ENCODE measurements at regions not wholly inside any gene's neighbourhood (a gene's known extent, or its start where the extent isn't known, plus 50 kb on each side); places are given as distances from the start of the nearest gene placed in this dataset.
"Not testable (repeated sequence)": the region's sequence is repeated elsewhere in the genome, so short reads cannot be mapped to it uniquely, and the experiment has no call there.

- no peaks in the 10 kb centered on the region for H3K9me3 ChIP-seq
- H3K4me1 ChIP-seq = no peaks in the 10 kb centered on the region
- intact Hi-C loops (cut with DNase I) = no loop called here
- no peak for DNase-seq
- TF ChIP-seq POLR2A (IDR thresholded peaks at IDR 0.05) = no peak
- no peak for TF ChIP-seq CTCF (IDR thresholded peaks at IDR 0.05)
- WGBS, 2 donors = 96 to 100% methylated on average over 2 of the region's 2 CpGs
- no peak overlapping the region for H3K4me3 ChIP-seq (replicated peaks in 1 of 3)
- H3K36me3 ChIP-seq = no peaks in the 10 kb centered on the region
- H3K27me3 ChIP-seq = no peaks in the 10 kb centered on the region
- H3K27ac ChIP-seq = no peak overlapping the region
Observed at GRCh38 chr5:120174089-120174488, 290.0 kb upstream of the PRR16 start.

- WGBS, 2 donors = 88 to 89% methylated on average over 10 of the region's 10 CpGs
Observed at GRCh38 chr5:120181238-120181637, 282.9 kb upstream of the PRR16 start.

GRCh38 chr5:120194650-120195049 lies 269.4 kb upstream of the PRR16 start:
- DNase-seq; H3K36me3 ChIP-seq; H3K4me1 ChIP-seq; H3K9me3 ChIP-seq; H3K27ac ChIP-seq; H3K4me3 ChIP-seq (replicated peaks in 1 of 3); intact Hi-C loops (cut with DNase I); H3K27me3 ChIP-seq: not testable (repeated sequence)
- 69 to 87% methylated on average over 2 of the region's 2 CpGs for WGBS, 2 donors

More at GRCh38 chr5:120181238-120181637, 282.9 kb upstream of the PRR16 start:
- H3K27me3 ChIP-seq; H3K36me3 ChIP-seq; H3K27ac ChIP-seq; intact Hi-C loops (cut with DNase I); DNase-seq; H3K4me1 ChIP-seq; H3K9me3 ChIP-seq; H3K4me3 ChIP-seq (replicated peaks in 1 of 3): not testable (repeated sequence)

GRCh38 chr5:120199559-120199958 lies 264.5 kb upstream of the PRR16 start:
- WGBS, 2 donors = 49 to 88% methylated on average over 3 of the region's 3 CpGs
- DNase-seq = no peak
- Histone ChIP-seq H3K4me1 (no peaks in the 10 kb centered on the region), H3K27me3 (no peaks in the 10 kb centered on the region), H3K36me3 (no peaks in the 10 kb centered on the region), H3K4me3 (replicated peaks in 1 of 3) (no peak overlapping the region), H3K27ac (no peak overlapping the region), H3K9me3 (no peaks in the 10 kb centered on the region)
- intact Hi-C loops (cut with DNase I) = no loop called here
- TF ChIP-seq POLR2A (IDR thresholded peaks at IDR 0.05) (no peak), CTCF (IDR thresholded peaks at IDR 0.05) (no peak)

GRCh38 chr5:120207129-120207528 lies 257.0 kb upstream of the PRR16 start:
- no peak for TF ChIP-seq CTCF (IDR thresholded peaks at IDR 0.05)
- no peaks in the 10 kb centered on the region for H3K27me3 ChIP-seq
- H3K36me3 ChIP-seq = no peaks in the 10 kb centered on the region
- no peaks in the 10 kb centered on the region for H3K9me3 ChIP-seq
- H3K27ac ChIP-seq = no peak overlapping the region
- no peak for DNase-seq
- no peak overlapping the region for H3K4me3 ChIP-seq (replicated peaks in 1 of 3)
- H3K4me1 ChIP-seq = no peaks in the 10 kb centered on the region
- intact Hi-C loops (cut with DNase I) = no loop called here

- intact Hi-C loops (cut with DNase I) = no loop called here
- 35 to 47% methylated on average over 2 of the region's 2 CpGs for WGBS, 2 donors
- Histone ChIP-seq H3K9me3 (no peaks in the 10 kb centered on the region), H3K36me3 (no peaks in the 10 kb centered on the region), H3K27ac (no peak overlapping the region), H3K4me3 (replicated peaks in 1 of 3) (no peak overlapping the region), H3K4me1 (no peaks in the 10 kb centered on the region), H3K27me3 (no peaks in the 10 kb centered on the region)
- DNase-seq = no peak
- TF ChIP-seq POLR2A (IDR thresholded peaks at IDR 0.05) (no peak), CTCF (IDR thresholded peaks at IDR 0.05) (no peak)
Observed at GRCh38 chr5:120217001-120217400, 247.1 kb upstream of the PRR16 start.
